GM18519 (cell line): ENCODE measurements at regions not wholly inside any gene's neighbourhood (a gene's known extent, or its start where the extent isn't known, plus 50 kb on each side); places are given as distances from the start of the nearest gene placed in this dataset.

ENCODE experiments used
- ATAC-seq: cut with Tn5 transposase; IDR thresholded peaks from one replicate; pipeline ENCODE4 v1.9.1; 2021; ENCODE audit warnings: mild to moderate bottlenecking, moderate library complexity; ENCODE audit not compliant: unreplicated experiment, low FRiP score

- ATAC-seq, result no peak
Measured at GRCh38 chr21:30986965-30987364, 51.3 kb downstream of the KRTAP19-8 start.

GRCh38 chr21:30984889-30985288 is 53.4 kb downstream of the KRTAP19-8 start:
- ATAC-seq, result no peak

DNA sequence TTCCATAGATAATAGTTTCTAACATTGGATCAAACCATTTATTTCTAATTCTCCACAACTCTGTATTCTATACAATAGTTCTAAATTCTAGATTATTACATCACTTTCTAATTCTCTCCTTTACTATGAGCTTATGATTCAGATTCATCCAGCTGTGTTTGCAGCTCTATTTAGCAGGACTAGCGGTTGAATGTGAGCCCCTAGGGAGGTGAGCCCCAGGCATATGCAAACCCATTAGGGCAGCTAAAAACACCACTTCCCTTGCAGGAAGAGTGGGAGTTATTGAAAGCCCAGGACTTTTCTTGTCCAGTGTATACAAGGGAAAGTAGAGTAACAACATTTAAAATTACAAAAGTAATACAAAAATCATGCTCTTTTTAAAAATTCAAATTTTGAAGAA is 56.9 kb downstream of the KRTAP19-8 start:
- ATAC-seq, result peak; percentile 61

GRCh38 chr21:30979054-30979453 is 59.2 kb downstream of the KRTAP19-8 start:
- no peak for ATAC-seq

- no peak for ATAC-seq
Measured at GRCh38 chr21:30964283-30964682, 74.0 kb downstream of the KRTAP19-8 start.

DNA sequence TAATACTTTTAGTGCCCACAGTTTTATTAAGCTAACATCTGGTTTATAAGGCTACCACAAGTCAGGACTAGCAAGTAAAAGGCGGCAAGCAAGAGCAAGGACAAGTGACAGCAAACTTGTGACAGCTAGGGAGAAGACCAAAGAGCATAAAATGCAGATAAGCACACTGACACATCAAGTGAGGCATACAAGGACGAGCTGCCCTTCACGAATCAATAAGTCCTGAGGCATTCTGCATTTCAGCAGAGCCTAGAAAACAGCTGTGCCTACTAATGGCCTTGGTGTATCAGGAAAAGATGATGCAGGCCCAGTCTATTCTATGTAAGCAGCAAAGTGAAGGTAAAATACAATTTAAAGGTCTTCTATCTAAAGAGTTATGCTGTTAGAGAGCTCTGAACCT is 74.8 kb downstream of the KRTAP19-8 start:
- ATAC-seq, result no peak

DNA sequence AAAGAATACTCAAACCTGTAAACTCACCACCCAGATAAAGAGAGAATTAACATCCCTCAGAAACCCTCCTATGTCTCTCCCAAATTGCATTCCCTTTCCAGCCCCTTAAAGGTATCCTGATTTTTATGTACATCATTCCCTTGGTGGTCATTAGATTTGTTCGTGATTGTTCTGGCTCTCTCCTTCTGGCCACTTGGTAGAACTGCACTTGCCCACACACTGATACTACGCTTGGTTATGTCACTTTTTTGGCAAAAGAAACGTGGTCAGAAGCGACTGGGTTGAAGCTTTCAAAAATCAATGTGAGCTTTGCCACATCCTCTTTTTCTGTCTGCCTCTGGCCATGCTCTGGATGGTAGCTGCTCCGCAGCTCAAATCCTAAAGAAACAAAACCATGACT is 76.3 kb downstream of the KRTAP19-8 start:
- ATAC-seq, result no peak

GRCh38 chr21:30958741-30959140 is 77.4 kb upstream of the KRTAP11-1 start:
- ATAC-seq, result no peak

GRCh38 chr21:30957010-30957409 is 75.6 kb upstream of the KRTAP11-1 start:
- ATAC-seq, result no peak

GRCh38 chr21:30953605-30954004 is 72.2 kb upstream of the KRTAP11-1 start:
- ATAC-seq, result no peak

DNA sequence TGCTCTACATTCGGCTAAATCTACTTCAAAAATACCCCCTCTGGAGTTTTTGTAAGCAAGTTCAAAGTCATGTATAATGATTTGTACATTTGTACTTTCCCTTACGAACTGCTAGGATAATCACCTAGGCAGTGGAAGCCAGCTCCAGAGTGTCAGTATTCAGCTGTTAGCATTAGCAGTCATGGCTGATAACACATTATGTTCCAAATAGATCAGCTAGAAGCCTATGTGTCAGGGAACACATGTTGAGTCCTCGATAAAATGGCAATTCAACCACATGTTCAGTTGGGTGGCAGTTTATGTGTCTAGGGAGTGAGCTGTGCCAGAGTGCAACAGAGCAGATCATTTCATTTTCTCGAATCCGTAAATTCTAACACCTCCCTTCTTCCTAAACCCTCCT is 65.8 kb upstream of the KRTAP11-1 start:
- no peak for ATAC-seq

- ATAC-seq, result no peak
Measured at GRCh38 chr21:30943920-30944319, 62.5 kb upstream of the KRTAP11-1 start.

GRCh38 chr21:30943243-30943642 is 61.9 kb upstream of the KRTAP11-1 start:
- no peak for ATAC-seq

DNA sequence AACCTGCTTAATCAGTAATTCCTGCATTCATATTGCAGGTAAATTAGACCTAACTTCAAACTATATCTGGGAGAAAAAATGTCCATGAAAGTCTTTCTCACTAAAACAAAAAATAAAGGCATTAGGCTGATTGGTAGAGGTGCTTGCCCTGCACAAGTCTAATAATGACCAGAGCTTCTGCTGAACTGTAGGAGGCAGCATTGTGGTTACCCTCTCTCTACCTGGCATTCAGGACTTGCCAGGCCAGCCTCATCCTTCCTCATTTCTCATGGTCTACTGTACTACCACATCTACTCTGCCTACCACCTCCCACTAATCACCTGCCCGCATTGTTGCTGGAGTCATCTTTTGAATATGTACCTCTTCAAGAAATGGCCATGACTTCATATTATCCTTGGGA is 60.8 kb upstream of the KRTAP11-1 start:
- no peak for ATAC-seq

- ATAC-seq, result no peak
Measured at GRCh38 chr21:30936207-30936606, 54.8 kb upstream of the KRTAP11-1 start.

GRCh38 chr21:30935889-30936168 is 54.4 kb upstream of the KRTAP11-1 start:
- no peak for ATAC-seq

DNA sequence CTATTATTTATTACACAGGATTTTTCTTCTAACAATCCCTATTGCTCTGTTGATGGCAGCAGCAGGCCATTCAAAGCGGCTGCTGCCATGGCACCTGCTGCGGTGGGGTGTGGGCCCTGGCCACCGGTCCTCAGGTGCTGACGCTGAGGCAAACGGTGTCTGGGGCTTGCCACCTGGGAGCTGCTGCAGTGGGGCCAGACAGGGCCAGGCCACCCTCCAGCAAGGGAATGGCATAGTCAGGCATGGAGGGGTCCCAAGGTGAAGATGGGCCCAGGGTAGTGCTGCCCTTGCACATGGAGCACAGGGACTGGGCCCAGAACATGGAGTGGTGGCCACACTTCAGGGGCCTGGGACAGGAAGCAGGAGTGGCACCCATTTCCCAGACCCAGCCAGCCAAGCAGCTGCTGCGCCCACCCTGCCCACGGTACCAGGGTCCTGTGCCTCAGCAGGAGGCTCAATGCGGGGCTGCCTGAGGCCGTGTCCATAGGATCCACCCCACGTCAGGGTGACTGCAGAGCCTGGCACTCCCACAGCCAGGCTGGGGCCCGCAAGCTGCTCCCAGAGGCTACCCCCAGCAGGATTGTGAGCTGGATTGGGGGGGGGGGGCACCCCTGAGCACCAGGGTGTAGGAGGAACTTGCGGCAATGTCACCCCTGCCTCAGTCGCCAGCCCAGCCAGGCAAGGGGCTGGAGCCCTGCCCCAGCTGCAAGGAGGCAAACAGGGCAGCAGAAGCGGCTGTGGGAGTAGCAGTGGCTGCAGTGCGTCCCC is 53.9 kb upstream of the KRTAP11-1 start:
- ATAC-seq, result no peak

DNA sequence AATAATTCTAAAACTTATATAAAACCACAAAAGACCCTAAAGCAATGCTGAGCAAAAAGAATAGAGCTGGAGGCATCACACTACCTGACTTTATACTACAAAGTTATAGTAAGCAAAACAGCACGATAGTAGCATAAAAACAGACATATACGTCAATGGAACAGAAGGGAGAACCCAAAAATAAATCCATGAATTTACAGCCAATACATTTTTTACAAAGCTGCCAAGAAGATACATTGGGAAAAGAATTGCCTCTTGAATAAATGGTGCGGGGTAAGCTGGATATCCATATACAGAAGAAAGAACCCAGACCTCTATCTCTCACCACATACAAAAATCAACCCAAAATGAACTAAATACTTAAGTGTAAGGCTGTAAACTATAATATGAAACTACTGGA is 51.3 kb upstream of the KRTAP11-1 start:
- ATAC-seq, result no peak
